Stimulated activated naive B cell treated with anti-CD40 and anti-IgM and Interleukin-4, amounts not matched to agents 10 μg/mL and 1 μg/mL and 100 μg/mL, for 72 hours (primary cell): ENCODE measurements at regions not wholly inside any gene's neighbourhood (a gene's known extent, or its start where the extent isn't known, plus 50 kb on each side); places are given as distances from the start of the nearest gene placed in this dataset.

Experiments
- ATAC-seq, 2 donors: fragments of 150-1000 bp; cut with Tn5 transposase; replicated peaks; 2 replicates each; pipeline ENCODE4 v1.10.0; 2021; ENCODE audit warnings: moderate library complexity in 1 of 2
- DNase-seq: peaks from one replicate; pipeline ENCODE4 v3.0.0; 2021
- H3K27ac Mint-ChIP-seq: one replicate; pipeline ENCODE4 v1.8.0; 2022; ENCODE audit warnings: mild to moderate bottlenecking, mixed read lengths
- H3K27me3 Mint-ChIP-seq, 2 donors: one replicate each; pipeline ENCODE4 v1.8.0; 2022; ENCODE audit warnings: mixed read lengths in 2 of 2
- H3K36me3 Mint-ChIP-seq, 2 donors: one replicate each; pipeline ENCODE4 v1.8.0; 2022; ENCODE audit warnings: mixed read lengths in 2 of 2, mild to moderate bottlenecking in 1 of 2
- H3K4me1 Mint-ChIP-seq, 2 donors: one replicate each; pipeline ENCODE4 v1.8.0; 2022; ENCODE audit warnings: mixed read lengths in 2 of 2, mild to moderate bottlenecking in 1 of 2
- H3K4me3 Mint-ChIP-seq, 2 donors: one replicate each; pipeline ENCODE4 v1.8.0; 2022; ENCODE audit warnings: mild to moderate bottlenecking in 2 of 2, mixed read lengths in 2 of 2, moderate library complexity in 1 of 2
- H3K9me3 Mint-ChIP-seq, 2 donors: one replicate each; pipeline ENCODE4 v1.8.0; 2022; ENCODE audit warnings: mixed read lengths in 2 of 2, mild to moderate bottlenecking in 1 of 2

GRCh38 chr19:32238076-32238475 is 107.3 kb upstream of the ZNF507 start:
- H3K4me3 Mint-ChIP-seq, result no peak overlapping the region
- ATAC-seq (peak; percentile 95 to 97), DNase-seq (no peak)
- no peaks in the 10 kb centered on the region for H3K36me3 Mint-ChIP-seq
- no peaks in the 10 kb centered on the region for H3K9me3 Mint-ChIP-seq
- peaks cover 8 to 10% of the 10 kb centered on the region in 2 donors for H3K27me3 Mint-ChIP-seq
- no peak overlapping the region for H3K27ac Mint-ChIP-seq
- H3K4me1 Mint-ChIP-seq, result peaks cover 3 to 8% of the 10 kb centered on the region in 2 donors

GRCh38 chr19:32240316-32240715 is 105.1 kb upstream of the ZNF507 start:
- Mint-ChIP-seq H3K9me3 (no peaks in the 10 kb centered on the region), H3K36me3 (no peaks in the 10 kb centered on the region), H3K27me3 (peaks cover 0 to 4% of the 10 kb centered on the region in 2 donors), H3K4me3 (no peak overlapping the region), H3K4me1 (peaks cover 3 to 8% of the 10 kb centered on the region in 2 donors), H3K27ac (no peak overlapping the region)
- DNase-seq (no peak), ATAC-seq (no peak)

- no peak overlapping the region for H3K27ac Mint-ChIP-seq
- H3K27me3 Mint-ChIP-seq, result peaks cover 4 to 6% of the 10 kb centered on the region in 2 donors
- no peak for ATAC-seq
These were observed 104.1 kb upstream of the ZNF507 start for GRCh38 chr19:32241306-32241705.

GRCh38 chr19:32241932-32242710 is 103.3 kb upstream of the ZNF507 start:
- H3K27ac Mint-ChIP-seq, result no peak overlapping the region
- ATAC-seq (no peak), DNase-seq (no peak)
- H3K27me3 Mint-ChIP-seq, result peaks cover 4 to 6% of the 10 kb centered on the region in 2 donors
- H3K4me3 Mint-ChIP-seq, result no peak overlapping the region
- H3K36me3 Mint-ChIP-seq, result no peaks in the 10 kb centered on the region
- peaks cover 0 to 2% of the 10 kb centered on the region in 2 donors for H3K9me3 Mint-ChIP-seq
- H3K4me1 Mint-ChIP-seq, result peaks cover 3 to 8% of the 10 kb centered on the region in 2 donors

More at GRCh38 chr19:32241306-32241705, 104.1 kb upstream of the ZNF507 start:
- Mint-ChIP-seq H3K4me1 (peaks cover 3 to 8% of the 10 kb centered on the region in 2 donors), H3K9me3 (peaks cover 0 to 2% of the 10 kb centered on the region in 2 donors), H3K4me3 (no peak overlapping the region), H3K36me3 (no peaks in the 10 kb centered on the region)
- DNase-seq, result no peak

GRCh38 chr19:32246006-32246405 is 99.4 kb upstream of the ZNF507 start:
- H3K36me3 Mint-ChIP-seq, result no peaks in the 10 kb centered on the region
- no peak overlapping the region for H3K4me3 Mint-ChIP-seq
- ATAC-seq (no peak), DNase-seq (no peak)
- no peak overlapping the region for H3K27ac Mint-ChIP-seq
- H3K27me3 Mint-ChIP-seq, result peaks cover 0 to 6% of the 10 kb centered on the region in 2 donors
- peaks cover 0 to 2% of the 10 kb centered on the region in 2 donors for H3K9me3 Mint-ChIP-seq
- no peaks in the 10 kb centered on the region for H3K4me1 Mint-ChIP-seq

GRCh38 chr19:32251634-32252332 is 93.6 kb upstream of the ZNF507 start:
- peaks cover 0 to 1% of the 10 kb centered on the region in 2 donors for H3K9me3 Mint-ChIP-seq
- DNase-seq, result no peak

GRCh38 chr19:32252333-32252669 is 93.1 kb upstream of the ZNF507 start:
- peaks cover 12 to 16% of the 10 kb centered on the region in 2 donors for H3K27me3 Mint-ChIP-seq
- H3K9me3 Mint-ChIP-seq, result peaks cover 0 to 1% of the 10 kb centered on the region in 2 donors
- H3K36me3 Mint-ChIP-seq, result no peaks in the 10 kb centered on the region
- DNase-seq (no peak), ATAC-seq (no peak)
- no peak overlapping the region for H3K27ac Mint-ChIP-seq
- H3K4me1 Mint-ChIP-seq, result no peaks in the 10 kb centered on the region
- H3K4me3 Mint-ChIP-seq, result no peak overlapping the region

More at GRCh38 chr19:32251634-32252332, 93.6 kb upstream of the ZNF507 start:
- no peaks in the 10 kb centered on the region for H3K4me1 Mint-ChIP-seq
- no peak for ATAC-seq
- H3K36me3 Mint-ChIP-seq, result no peaks in the 10 kb centered on the region
- H3K27me3 Mint-ChIP-seq, result peaks cover 12 to 15% of the 10 kb centered on the region in 2 donors
- no peak overlapping the region for H3K4me3 Mint-ChIP-seq
- no peak overlapping the region for H3K27ac Mint-ChIP-seq

- Mint-ChIP-seq H3K9me3 (peaks cover 0 to 1% of the 10 kb centered on the region in 2 donors), H3K4me1 (no peaks in the 10 kb centered on the region), H3K36me3 (no peaks in the 10 kb centered on the region), H3K27ac (no peak overlapping the region), H3K4me3 (no peak overlapping the region), H3K27me3 (peaks cover 12 to 21% of the 10 kb centered on the region in 2 donors)
- no peak for DNase-seq
- ATAC-seq, result no peak
These were observed 91.5 kb upstream of the ZNF507 start for GRCh38 chr19:32253683-32254508.

- peaks cover 0 to 3% of the 10 kb centered on the region in 2 donors for H3K9me3 Mint-ChIP-seq
- H3K4me3 Mint-ChIP-seq, result no peak overlapping the region
- peaks cover 13 to 24% of the 10 kb centered on the region in 2 donors for H3K27me3 Mint-ChIP-seq
- DNase-seq (no peak), ATAC-seq (no peak)
- H3K36me3 Mint-ChIP-seq, result no peaks in the 10 kb centered on the region
- H3K4me1 Mint-ChIP-seq, result no peaks in the 10 kb centered on the region
- no peak overlapping the region for H3K27ac Mint-ChIP-seq
These were observed 90.9 kb upstream of the ZNF507 start for GRCh38 chr19:32254509-32254890.

- no peak for DNase-seq
- Mint-ChIP-seq H3K4me3 (no peak overlapping the region), H3K27me3 (peaks cover 16 to 28% of the 10 kb centered on the region in 2 donors), H3K4me1 (no peaks in the 10 kb centered on the region), H3K36me3 (no peaks in the 10 kb centered on the region), H3K27ac (no peak overlapping the region), H3K9me3 (peaks cover 4 to 6% of the 10 kb centered on the region in 2 donors)
- no peak for ATAC-seq
These were observed 89.7 kb upstream of the ZNF507 start for GRCh38 chr19:32255536-32256295.

GRCh38 chr19:32256341-32256975 is 89.0 kb upstream of the ZNF507 start:
- Mint-ChIP-seq H3K27ac (no peak overlapping the region), H3K36me3 (no peaks in the 10 kb centered on the region), H3K27me3 (peaks cover 16 to 28% of the 10 kb centered on the region in 2 donors), H3K9me3 (peaks cover 4 to 6% of the 10 kb centered on the region in 2 donors), H3K4me3 (no peak overlapping the region), H3K4me1 (no peaks in the 10 kb centered on the region)
- DNase-seq (no peak), ATAC-seq (no peak)

GRCh38 chr19:32257326-32258073 is 87.9 kb upstream of the ZNF507 start:
- Mint-ChIP-seq H3K4me1 (no peaks in the 10 kb centered on the region), H3K36me3 (no peaks in the 10 kb centered on the region), H3K27ac (no peak overlapping the region), H3K9me3 (peaks cover 4 to 5% of the 10 kb centered on the region in 2 donors), H3K4me3 (no peak overlapping the region), H3K27me3 (peaks cover 13 to 22% of the 10 kb centered on the region in 2 donors)
- no peak for DNase-seq
- ATAC-seq, result no peak

GRCh38 chr19:32258167-32258566 is 87.2 kb upstream of the ZNF507 start:
- H3K4me3 Mint-ChIP-seq, result no peak overlapping the region
- no peaks in the 10 kb centered on the region for H3K4me1 Mint-ChIP-seq
- no peaks in the 10 kb centered on the region for H3K36me3 Mint-ChIP-seq
- no peak overlapping the region for H3K27ac Mint-ChIP-seq
- H3K9me3 Mint-ChIP-seq, result peaks cover 4 to 5% of the 10 kb centered on the region in 2 donors
- no peak for ATAC-seq
- H3K27me3 Mint-ChIP-seq, result peaks cover 10 to 22% of the 10 kb centered on the region in 2 donors
- DNase-seq, result no peak
